HCT116 (cell line): ENCODE measurements at regions not wholly inside any gene's neighbourhood (a gene's known extent, or its start where the extent isn't known, plus 50 kb on each side); places are given as distances from the start of the nearest gene placed in this dataset.

ENCODE experiments used
- ATF3 ChIP-seq: IDR thresholded peaks from 2 replicates; pipeline ENCODE4 v1.6.1; 2012
- JUND ChIP-seq: IDR thresholded peaks from 2 replicates; pipeline ENCODE4 v1.6.1; 2012
- POLR2A ChIP-seq: IDR thresholded peaks from 2 replicates; pipeline ENCODE4 v1.7.0; 2011; ENCODE audit warnings: borderline replicate concordance; ENCODE audit not compliant: insufficient read depth, insufficient read length; ENCODE audit errors: extremely low read depth
- SIN3A ChIP-seq: IDR thresholded peaks from 2 replicates; pipeline ENCODE4 v1.6.1; 2012; ENCODE audit warnings: low read depth
- TF ChIP-seq, protein P1 (sequence below), 3 experiments: fragments of 200-600 bp in 1 of 3; sonication (generic) in 1 of 3; IDR thresholded peaks in 2 of 3; conservative IDR thresholded peaks in 1 of 3; 2 replicates each; pipeline ENCODE4 v1.5.1; 2012 to 2017; ENCODE audit warnings: low read depth in 2 of 3, low read length in 2 of 3, antibody characterized with exemption in 1 of 3, borderline replicate concordance in 1 of 3, control low read depth in 1 of 3, mild to moderate bottlenecking in 1 of 3, mixed read lengths in 1 of 3, mixed run types in 1 of 3, moderate library complexity in 1 of 3; ENCODE audit not compliant: insufficient read depth in 1 of 3

- TF ChIP-seq, protein P1, sequence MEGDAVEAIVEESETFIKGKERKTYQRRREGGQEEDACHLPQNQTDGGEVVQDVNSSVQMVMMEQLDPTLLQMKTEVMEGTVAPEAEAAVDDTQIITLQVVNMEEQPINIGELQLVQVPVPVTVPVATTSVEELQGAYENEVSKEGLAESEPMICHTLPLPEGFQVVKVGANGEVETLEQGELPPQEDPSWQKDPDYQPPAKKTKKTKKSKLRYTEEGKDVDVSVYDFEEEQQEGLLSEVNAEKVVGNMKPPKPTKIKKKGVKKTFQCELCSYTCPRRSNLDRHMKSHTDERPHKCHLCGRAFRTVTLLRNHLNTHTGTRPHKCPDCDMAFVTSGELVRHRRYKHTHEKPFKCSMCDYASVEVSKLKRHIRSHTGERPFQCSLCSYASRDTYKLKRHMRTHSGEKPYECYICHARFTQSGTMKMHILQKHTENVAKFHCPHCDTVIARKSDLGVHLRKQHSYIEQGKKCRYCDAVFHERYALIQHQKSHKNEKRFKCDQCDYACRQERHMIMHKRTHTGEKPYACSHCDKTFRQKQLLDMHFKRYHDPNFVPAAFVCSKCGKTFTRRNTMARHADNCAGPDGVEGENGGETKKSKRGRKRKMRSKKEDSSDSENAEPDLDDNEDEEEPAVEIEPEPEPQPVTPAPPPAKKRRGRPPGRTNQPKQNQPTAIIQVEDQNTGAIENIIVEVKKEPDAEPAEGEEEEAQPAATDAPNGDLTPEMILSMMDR (IDR thresholded peaks at IDR 0.05 in 2 of 3, conservative IDR thresholded peaks at IDR 0.05 in 1 of 3; ENCODE audit: borderline replicate concordance in 1 of 3, insufficient read depth in 1 of 3, low read depth in 2 of 3, low read length in 2 of 3), result no peak
- TF ChIP-seq POLR2A, result no peak
- no peak for TF ChIP-seq JUND
- no peak for TF ChIP-seq ATF3
- no peak for TF ChIP-seq SIN3A
These were observed 129.4 kb upstream of the AFDN start for GRCh38 chr6:167697316-167697715.
